ENCODE measurements at regions not wholly inside any gene's neighbourhood (a gene's known extent, or its start where the extent isn't known, plus 50 kb on each side); places are given as distances from the start of the nearest gene placed in this dataset.

DNA sequence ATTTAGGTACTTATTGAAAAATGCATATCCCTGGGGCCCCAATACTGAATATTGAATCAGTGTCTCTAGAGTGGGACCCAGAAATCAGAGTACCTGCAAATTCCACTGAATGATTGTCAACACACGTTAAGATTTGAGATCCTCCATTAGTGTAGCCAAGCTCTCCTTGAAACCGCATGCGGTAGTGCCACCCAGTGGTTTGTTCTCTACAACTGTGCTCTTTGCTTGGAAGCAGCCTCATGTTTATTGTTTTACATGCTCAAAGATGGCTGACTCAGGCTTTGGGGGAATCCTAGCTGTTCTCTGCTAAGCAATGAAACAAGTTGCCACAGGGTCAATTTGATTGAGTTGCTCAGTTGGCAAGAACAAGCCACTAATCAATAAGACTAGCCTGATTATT, 340.2 kb upstream of the CELF2 start:
- TF ChIP-seq POLR2A (IDR thresholded peaks at IDR 0.05), result no peak
- TF ChIP-seq, protein P1, sequence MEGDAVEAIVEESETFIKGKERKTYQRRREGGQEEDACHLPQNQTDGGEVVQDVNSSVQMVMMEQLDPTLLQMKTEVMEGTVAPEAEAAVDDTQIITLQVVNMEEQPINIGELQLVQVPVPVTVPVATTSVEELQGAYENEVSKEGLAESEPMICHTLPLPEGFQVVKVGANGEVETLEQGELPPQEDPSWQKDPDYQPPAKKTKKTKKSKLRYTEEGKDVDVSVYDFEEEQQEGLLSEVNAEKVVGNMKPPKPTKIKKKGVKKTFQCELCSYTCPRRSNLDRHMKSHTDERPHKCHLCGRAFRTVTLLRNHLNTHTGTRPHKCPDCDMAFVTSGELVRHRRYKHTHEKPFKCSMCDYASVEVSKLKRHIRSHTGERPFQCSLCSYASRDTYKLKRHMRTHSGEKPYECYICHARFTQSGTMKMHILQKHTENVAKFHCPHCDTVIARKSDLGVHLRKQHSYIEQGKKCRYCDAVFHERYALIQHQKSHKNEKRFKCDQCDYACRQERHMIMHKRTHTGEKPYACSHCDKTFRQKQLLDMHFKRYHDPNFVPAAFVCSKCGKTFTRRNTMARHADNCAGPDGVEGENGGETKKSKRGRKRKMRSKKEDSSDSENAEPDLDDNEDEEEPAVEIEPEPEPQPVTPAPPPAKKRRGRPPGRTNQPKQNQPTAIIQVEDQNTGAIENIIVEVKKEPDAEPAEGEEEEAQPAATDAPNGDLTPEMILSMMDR (IDR thresholded peaks at IDR 0.05), result peak in 3 of 4 experiments; percentile 36 to 59 (median 50)
- no peak for TF ChIP-seq POLR2AphosphoS5 (IDR thresholded peaks at IDR 0.05)
